Stimulated activated naive CD8-positive, alpha-beta T cell treated with anti-CD3 and anti-CD28 coated beads, Interleukin-15, amount 100 ng/mL, for 72 hours (primary cell): ENCODE measurements at regions not wholly inside any gene's neighbourhood (a gene's known extent, or its start where the extent isn't known, plus 50 kb on each side); places are given as distances from the start of the nearest gene placed in this dataset.

Experiments
- ATAC-seq: fragments of 150-1000 bp; cut with Tn5 transposase; 2 replicates; pipeline ENCODE4 v1.10.0; 2021; ENCODE audit warnings: mild to moderate bottlenecking, moderate library complexity
- DNase-seq, 2 donors: peaks; one replicate each; pipeline ENCODE4 v3.0.0; 2021 to 2022
- H3K27ac Mint-ChIP-seq, 2 donors: one replicate each; pipeline ENCODE4 v1.8.0; 2022; ENCODE audit warnings: mild to moderate bottlenecking in 2 of 2, mixed read lengths in 2 of 2, moderate library complexity in 2 of 2
- H3K27me3 Mint-ChIP-seq: one replicate; pipeline ENCODE4 v1.8.0; 2022; ENCODE audit warnings: mixed read lengths
- H3K4me1 Mint-ChIP-seq: one replicate; pipeline ENCODE4 v1.8.0; 2022; ENCODE audit warnings: mild to moderate bottlenecking, mixed read lengths
- H3K4me3 Mint-ChIP-seq, 2 donors: one replicate each; pipeline ENCODE4 v1.8.0; 2022; ENCODE audit warnings: mild to moderate bottlenecking in 2 of 2, mixed read lengths in 2 of 2, moderate library complexity in 1 of 2
- H3K9me3 Mint-ChIP-seq, 2 donors: one replicate each; pipeline ENCODE4 v1.8.0; 2022; ENCODE audit warnings: mixed read lengths in 2 of 2

GRCh38 chr13:54934121-54934520 lies 1905.5 kb downstream of the OLFM4 start:
- H3K9me3 Mint-ChIP-seq = peaks cover 13 to 28% of the 10 kb centered on the region in 2 donors
- no peak overlapping the region for H3K27ac Mint-ChIP-seq
- no peaks in the 10 kb centered on the region for H3K4me1 Mint-ChIP-seq
- ATAC-seq = no peak
- no peaks in the 10 kb centered on the region for H3K27me3 Mint-ChIP-seq
- no peak overlapping the region for H3K4me3 Mint-ChIP-seq
- DNase-seq = no peak

DNA sequence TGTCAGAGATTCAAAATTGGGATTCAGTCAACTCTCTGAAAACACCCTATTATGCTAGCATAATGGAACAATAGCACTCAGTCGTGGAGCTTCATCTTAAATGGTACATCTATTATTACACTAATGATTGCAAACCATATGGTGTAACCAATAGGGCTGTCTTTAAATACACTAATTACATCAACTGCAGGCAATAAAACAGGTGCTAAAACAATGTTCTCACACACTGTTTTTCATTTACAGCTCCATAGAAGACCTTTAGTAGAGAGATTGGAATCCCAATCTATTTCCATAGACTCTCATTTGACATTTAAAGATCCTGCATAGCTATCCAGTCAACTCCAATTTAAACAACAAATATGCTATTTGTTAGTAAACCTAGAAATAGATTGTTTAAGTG lies 1917.4 kb downstream of the OLFM4 start:
- H3K27me3 Mint-ChIP-seq = no peaks in the 10 kb centered on the region
- peaks cover 0 to 5% of the 10 kb centered on the region in 2 donors for H3K9me3 Mint-ChIP-seq
- no peak for ATAC-seq
- DNase-seq = no peak
- H3K4me3 Mint-ChIP-seq = no peak overlapping the region
- H3K27ac Mint-ChIP-seq = no peak overlapping the region
- H3K4me1 Mint-ChIP-seq = no peaks in the 10 kb centered on the region

GRCh38 chr13:54949735-54950134 lies 1921.1 kb downstream of the OLFM4 start:
- H3K27ac Mint-ChIP-seq = no peak overlapping the region
- no peaks in the 10 kb centered on the region for H3K27me3 Mint-ChIP-seq
- H3K4me1 Mint-ChIP-seq = no peaks in the 10 kb centered on the region
- no peak for DNase-seq
- no peak for ATAC-seq
- H3K4me3 Mint-ChIP-seq = no peak overlapping the region
- H3K9me3 Mint-ChIP-seq = peaks cover 0 to 1% of the 10 kb centered on the region in 2 donors

- Mint-ChIP-seq H3K4me1 (no peaks in the 10 kb centered on the region), H3K27me3 (no peaks in the 10 kb centered on the region), H3K4me3 (no peak overlapping the region), H3K27ac (no peak overlapping the region), H3K9me3 (no peaks in the 10 kb centered on the region)
- ATAC-seq (no peak), DNase-seq (no peak)
Measured at GRCh38 chr13:54950546-54950945, 1921.9 kb downstream of the OLFM4 start.

DNA sequence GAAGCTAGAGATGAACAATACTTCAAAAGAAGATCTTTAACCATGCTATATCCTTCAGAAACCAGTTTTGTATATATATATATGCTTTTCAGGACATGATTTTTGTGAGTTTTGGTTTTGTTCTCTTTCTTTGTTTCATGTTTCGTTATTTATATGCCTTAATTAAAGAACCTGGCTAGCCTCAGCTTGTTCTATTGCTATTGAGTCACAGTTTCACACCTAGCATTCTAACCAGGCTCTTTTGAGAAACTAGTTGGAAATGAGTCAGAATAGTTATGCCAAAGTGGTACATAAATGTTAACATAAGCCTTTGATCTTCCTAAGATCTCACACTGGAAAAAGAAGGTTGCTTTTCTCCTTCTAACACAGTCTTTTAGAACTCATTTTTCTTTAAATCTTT lies 1925.2 kb downstream of the OLFM4 start:
- Mint-ChIP-seq H3K27me3 (no peaks in the 10 kb centered on the region), H3K27ac (no peak overlapping the region), H3K9me3 (peaks cover 0 to 11% of the 10 kb centered on the region in 2 donors), H3K4me1 (no peaks in the 10 kb centered on the region), H3K4me3 (no peak overlapping the region)
- DNase-seq = no peak
- peak; percentile 66 for ATAC-seq

DNA sequence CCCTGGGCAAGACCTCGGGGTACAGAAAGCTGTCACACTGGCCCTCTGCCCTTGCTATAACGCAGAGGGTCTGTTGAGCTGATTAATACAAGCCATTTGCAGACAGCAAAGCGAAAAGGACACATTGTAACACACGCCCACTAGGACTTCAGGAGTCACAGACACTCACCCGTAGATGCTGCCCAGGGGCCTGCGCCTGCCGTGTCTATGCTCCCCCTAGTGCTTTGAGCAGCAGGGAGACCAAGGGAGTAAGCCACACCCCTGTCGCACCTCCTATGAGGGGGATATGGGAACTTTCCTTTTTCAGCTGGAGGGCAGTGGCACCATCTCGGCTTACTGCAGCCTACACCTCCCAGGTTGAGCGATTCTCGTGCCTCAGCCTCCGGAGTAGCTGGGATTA lies 1930.2 kb downstream of the OLFM4 start:
- no peak overlapping the region for H3K4me3 Mint-ChIP-seq

GRCh38 chr13:54965881-54966280 lies 1937.3 kb downstream of the OLFM4 start:
- Mint-ChIP-seq H3K9me3 (peaks cover 12 to 21% of the 10 kb centered on the region in 2 donors), H3K4me3 (no peak overlapping the region), H3K27me3 (no peaks in the 10 kb centered on the region), H3K4me1 (no peaks in the 10 kb centered on the region), H3K27ac (no peak overlapping the region)
- no peak for ATAC-seq
- no peak for DNase-seq

More for the DNA sequence above, 1930.2 kb downstream of the OLFM4 start:
- Mint-ChIP-seq H3K27me3 (no peaks in the 10 kb centered on the region), H3K27ac (no peak overlapping the region), H3K9me3 (peaks cover 24 to 27% of the 10 kb centered on the region in 2 donors), H3K4me1 (no peaks in the 10 kb centered on the region)
- DNase-seq = no peak
- ATAC-seq = no peak

GRCh38 chr13:54972838-54973237 lies 1944.2 kb downstream of the OLFM4 start:
- H3K4me3 Mint-ChIP-seq = no peak overlapping the region
- no peak for DNase-seq
- no peak for ATAC-seq
- no peaks in the 10 kb centered on the region for H3K4me1 Mint-ChIP-seq
- H3K9me3 Mint-ChIP-seq = peaks cover 4 to 13% of the 10 kb centered on the region in 2 donors
- H3K27me3 Mint-ChIP-seq = no peaks in the 10 kb centered on the region
- H3K27ac Mint-ChIP-seq = no peak overlapping the region

- Mint-ChIP-seq H3K4me3 (no peak overlapping the region), H3K27ac (no peak overlapping the region), H3K27me3 (no peaks in the 10 kb centered on the region), H3K4me1 (no peaks in the 10 kb centered on the region), H3K9me3 (peaks cover 0 to 7% of the 10 kb centered on the region in 2 donors)
- DNase-seq (no peak), ATAC-seq (no peak)
Measured at GRCh38 chr13:54975676-54976075, 1947.1 kb downstream of the OLFM4 start.

GRCh38 chr13:54980651-54981050 lies 1952.0 kb downstream of the OLFM4 start:
- Mint-ChIP-seq H3K4me3 (no peak overlapping the region), H3K27me3 (no peaks in the 10 kb centered on the region), H3K27ac (no peak overlapping the region), H3K4me1 (no peaks in the 10 kb centered on the region), H3K9me3 (peaks cover 7 to 14% of the 10 kb centered on the region in 2 donors)
- DNase-seq (no peak), ATAC-seq (no peak)

DNA sequence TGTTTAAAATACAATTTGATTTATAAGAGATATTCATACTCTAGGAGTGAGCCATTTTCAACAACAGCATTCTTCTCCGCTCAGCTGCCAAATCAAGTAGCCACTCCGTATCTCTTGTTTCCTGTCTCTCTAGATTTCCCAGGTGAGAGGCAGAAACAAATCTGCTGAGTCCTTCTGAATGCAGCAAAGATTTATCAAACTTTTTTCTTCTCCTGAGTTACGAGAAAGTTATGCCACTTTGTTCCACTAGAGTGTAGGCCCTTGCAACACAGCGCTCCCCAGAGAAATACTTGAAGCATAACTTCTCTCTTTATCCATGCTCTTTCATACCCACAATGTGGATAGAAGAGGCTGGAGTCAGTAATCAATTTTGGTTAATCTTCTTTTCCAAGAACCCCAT lies 1960.8 kb downstream of the OLFM4 start:
- no peaks in the 10 kb centered on the region for H3K27me3 Mint-ChIP-seq
- no peak overlapping the region for H3K4me3 Mint-ChIP-seq
- DNase-seq (no peak), ATAC-seq (no peak)
- H3K9me3 Mint-ChIP-seq = peaks cover 13 to 14% of the 10 kb centered on the region in 2 donors
- H3K27ac Mint-ChIP-seq = no peak overlapping the region
- no peaks in the 10 kb centered on the region for H3K4me1 Mint-ChIP-seq

DNA sequence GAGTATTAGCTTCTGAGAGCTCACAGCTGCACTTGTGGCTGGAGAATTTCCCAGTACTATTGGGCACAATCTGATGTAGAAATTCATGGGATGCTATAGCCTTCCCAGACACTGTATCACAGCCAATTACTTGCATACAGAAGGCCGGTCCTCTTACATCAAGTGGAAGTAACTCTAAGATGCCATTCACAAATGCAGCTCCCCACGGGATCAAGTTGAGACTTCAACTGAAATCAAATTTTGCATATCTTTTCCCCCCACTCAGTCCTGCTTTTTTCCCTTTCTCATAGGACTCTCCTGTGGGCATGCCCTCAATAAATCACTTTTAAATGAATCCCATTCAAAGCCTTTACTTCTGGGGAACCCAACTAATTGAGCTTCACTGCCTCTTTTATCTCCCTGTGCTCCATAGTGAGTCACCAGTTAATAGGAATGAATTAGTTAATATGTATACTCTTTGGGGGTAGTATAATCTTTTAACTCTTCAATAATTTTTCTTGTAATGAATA lies 1970.8 kb downstream of the OLFM4 start:
- ATAC-seq = no peak
- no peak for DNase-seq
- H3K27me3 Mint-ChIP-seq = no peaks in the 10 kb centered on the region
- no peak overlapping the region for H3K4me3 Mint-ChIP-seq
- no peaks in the 10 kb centered on the region for H3K4me1 Mint-ChIP-seq
- H3K9me3 Mint-ChIP-seq = peaks cover 11 to 17% of the 10 kb centered on the region in 2 donors
- H3K27ac Mint-ChIP-seq = no peak overlapping the region

DNA sequence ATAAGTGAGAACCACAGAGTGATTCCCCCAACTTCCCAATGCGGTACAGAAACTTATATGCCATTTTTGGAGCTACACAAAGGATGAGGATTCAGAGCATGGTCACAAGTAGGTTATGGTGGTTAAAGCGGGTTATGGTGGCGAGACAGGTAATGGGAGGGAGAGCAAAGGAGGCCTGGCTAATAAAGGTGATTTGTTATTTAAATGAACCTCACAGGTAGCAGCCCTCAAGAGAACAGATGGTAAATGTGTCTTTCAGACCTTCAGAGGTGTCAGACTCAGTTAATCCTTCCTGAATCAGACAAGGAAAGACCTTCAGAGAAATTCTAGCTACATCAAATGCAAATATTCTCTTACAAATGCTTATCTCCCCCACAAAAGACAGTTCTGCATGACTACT lies 1971.4 kb downstream of the OLFM4 start:
- ATAC-seq (no peak), DNase-seq (no peak)
- Mint-ChIP-seq H3K4me1 (no peaks in the 10 kb centered on the region), H3K4me3 (no peak overlapping the region), H3K27me3 (no peaks in the 10 kb centered on the region), H3K27ac (no peak overlapping the region), H3K9me3 (peaks cover 11 to 18% of the 10 kb centered on the region in 2 donors)

GRCh38 chr13:55000844-55001243 lies 1972.2 kb downstream of the OLFM4 start:
- Mint-ChIP-seq H3K27ac (no peak overlapping the region), H3K4me1 (no peaks in the 10 kb centered on the region), H3K27me3 (no peaks in the 10 kb centered on the region), H3K9me3 (peaks cover 12 to 22% of the 10 kb centered on the region in 2 donors), H3K4me3 (no peak overlapping the region)
- DNase-seq = no peak
- no peak for ATAC-seq

DNA sequence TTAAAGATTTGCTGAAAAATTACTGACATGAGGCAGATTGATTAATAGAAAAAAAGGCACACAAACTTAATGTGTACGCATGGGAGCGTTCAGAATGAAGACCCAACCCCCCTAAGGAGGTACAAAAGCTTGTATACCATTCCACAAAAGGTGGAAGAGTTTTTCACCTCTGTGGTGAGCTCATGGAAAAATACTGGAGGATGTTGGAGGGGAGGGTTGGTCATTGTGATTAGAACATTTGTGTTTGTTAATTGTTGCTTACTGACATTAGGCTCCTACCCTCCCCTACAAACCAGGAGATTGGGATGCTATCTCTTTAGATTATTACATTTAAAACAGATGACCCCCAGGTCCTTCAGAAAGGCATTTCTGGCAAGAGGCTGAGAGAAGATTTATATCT lies 1973.3 kb downstream of the OLFM4 start:
- no peak overlapping the region for H3K27ac Mint-ChIP-seq
- H3K4me1 Mint-ChIP-seq = no peaks in the 10 kb centered on the region
- ATAC-seq (no peak), DNase-seq (no peak)
- H3K9me3 Mint-ChIP-seq = peaks cover 18 to 28% of the 10 kb centered on the region in 2 donors
- no peak overlapping the region for H3K4me3 Mint-ChIP-seq
- no peaks in the 10 kb centered on the region for H3K27me3 Mint-ChIP-seq

GRCh38 chr13:55007681-55008080 lies 1979.1 kb downstream of the OLFM4 start:
- H3K4me1 Mint-ChIP-seq = no peaks in the 10 kb centered on the region

GRCh38 chr13:55013051-55013450 lies 1984.4 kb downstream of the OLFM4 start:
- Mint-ChIP-seq H3K27me3 (no peaks in the 10 kb centered on the region), H3K4me1 (no peaks in the 10 kb centered on the region), H3K9me3 (peaks cover 15 to 23% of the 10 kb centered on the region in 2 donors), H3K27ac (no peak overlapping the region), H3K4me3 (no peak overlapping the region)
- no peak for ATAC-seq
- DNase-seq = no peak

More at GRCh38 chr13:55007681-55008080, 1979.1 kb downstream of the OLFM4 start:
- Mint-ChIP-seq H3K9me3 (peaks cover 15 to 27% of the 10 kb centered on the region in 2 donors), H3K27me3 (no peaks in the 10 kb centered on the region), H3K4me3 (no peak overlapping the region), H3K27ac (no peak overlapping the region)
- DNase-seq (no peak), ATAC-seq (no peak)
